Activated CD8-positive, alpha-beta T cell treated with anti-CD3 and anti-CD28 coated beads for 36 hours (primary cell): ENCODE measurements at regions not wholly inside any gene's neighbourhood (a gene's known extent, or its start where the extent isn't known, plus 50 kb on each side); places are given as distances from the start of the nearest gene placed in this dataset.

Experiments used
- ATAC-seq: fragments of 200-7000 bp; cut with Tn5 transposase; one replicate; pipeline ENCODE4 v1.10.0; 2021; ENCODE audit warnings: mild to moderate bottlenecking, moderate library complexity
- CTCF ChIA-PET: fragments of 350-600 bp; sonication (Branson Sonifier 250); formaldehyde crosslinking; loops from one replicate; lab custom pipeline; 2021; ENCODE audit warnings: antibody characterized with exemption; lab: Charles Lee
- POLR2A ChIA-PET: fragments of 350-600 bp; sonication (Branson Sonifier 250); formaldehyde crosslinking; loops from one replicate; lab custom pipeline; 2021; ENCODE audit warnings: antibody characterized with exemption; lab: Charles Lee
- DNase-seq: peaks from one replicate; pipeline ENCODE4 v3.0.0-alpha.2; 2020
- H3K27ac Mint-ChIP-seq: one replicate; pipeline ENCODE4 v1.8.0; 2021; ENCODE audit warnings: mild to moderate bottlenecking, mixed read lengths
- H3K27me3 Mint-ChIP-seq: one replicate; pipeline ENCODE4 v1.8.0; 2021; ENCODE audit warnings: mixed read lengths
- H3K36me3 Mint-ChIP-seq: one replicate; pipeline ENCODE4 v1.8.0; 2021; ENCODE audit warnings: low read depth, mixed read lengths
- H3K4me1 Mint-ChIP-seq: one replicate; pipeline ENCODE4 v1.8.0; 2021; ENCODE audit warnings: low read depth, mixed read lengths
- H3K4me3 Mint-ChIP-seq: one replicate; pipeline ENCODE4 v1.8.0; 2021; ENCODE audit warnings: mild to moderate bottlenecking, moderate library complexity, mixed read lengths
- H3K9me3 Mint-ChIP-seq: one replicate; pipeline ENCODE4 v1.8.0; 2021; ENCODE audit warnings: mixed read lengths
- intact Hi-C: fragments of 100-400 bp; cut with micrococcal nuclease; formaldehyde crosslinking; loops from one replicate; pipeline ENCODE4 v1.10.0; 2022
- TF ChIP-seq, protein P1 (sequence below): fragments of 200-600 bp; IDR thresholded peaks from one replicate; pipeline ENCODE4 v1.8.0; 2022; ENCODE audit warnings: antibody characterized with exemption, mild to moderate bottlenecking

- ChIA-PET CTCF (no interaction called here), POLR2A (no interaction called here)
- H3K27ac Mint-ChIP-seq = no peak overlapping the region
- DNase-seq = no peak
- H3K4me3 Mint-ChIP-seq = no peak overlapping the region
- no peaks in the 10 kb centered on the region for H3K36me3 Mint-ChIP-seq
- peaks cover 11% of the 10 kb centered on the region for H3K9me3 Mint-ChIP-seq
- no peaks in the 10 kb centered on the region for H3K4me1 Mint-ChIP-seq
- H3K27me3 Mint-ChIP-seq = no peaks in the 10 kb centered on the region
- no peak for ATAC-seq
- TF ChIP-seq, protein P1, sequence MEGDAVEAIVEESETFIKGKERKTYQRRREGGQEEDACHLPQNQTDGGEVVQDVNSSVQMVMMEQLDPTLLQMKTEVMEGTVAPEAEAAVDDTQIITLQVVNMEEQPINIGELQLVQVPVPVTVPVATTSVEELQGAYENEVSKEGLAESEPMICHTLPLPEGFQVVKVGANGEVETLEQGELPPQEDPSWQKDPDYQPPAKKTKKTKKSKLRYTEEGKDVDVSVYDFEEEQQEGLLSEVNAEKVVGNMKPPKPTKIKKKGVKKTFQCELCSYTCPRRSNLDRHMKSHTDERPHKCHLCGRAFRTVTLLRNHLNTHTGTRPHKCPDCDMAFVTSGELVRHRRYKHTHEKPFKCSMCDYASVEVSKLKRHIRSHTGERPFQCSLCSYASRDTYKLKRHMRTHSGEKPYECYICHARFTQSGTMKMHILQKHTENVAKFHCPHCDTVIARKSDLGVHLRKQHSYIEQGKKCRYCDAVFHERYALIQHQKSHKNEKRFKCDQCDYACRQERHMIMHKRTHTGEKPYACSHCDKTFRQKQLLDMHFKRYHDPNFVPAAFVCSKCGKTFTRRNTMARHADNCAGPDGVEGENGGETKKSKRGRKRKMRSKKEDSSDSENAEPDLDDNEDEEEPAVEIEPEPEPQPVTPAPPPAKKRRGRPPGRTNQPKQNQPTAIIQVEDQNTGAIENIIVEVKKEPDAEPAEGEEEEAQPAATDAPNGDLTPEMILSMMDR = no peak
- intact Hi-C loops = no loop called here
These were observed 329.5 kb upstream of the KHDRBS2 start for GRCh38 chr6:62615366-62616015.

GRCh38 chr6:62614442-62614841 is 328.4 kb upstream of the KHDRBS2 start:
- no peaks in the 10 kb centered on the region for H3K4me1 Mint-ChIP-seq
- intact Hi-C loops = no loop called here
- ChIA-PET POLR2A (no interaction called here), CTCF (no interaction called here)
- H3K36me3 Mint-ChIP-seq = no peaks in the 10 kb centered on the region
- TF ChIP-seq, protein P1 = no peak
- H3K9me3 Mint-ChIP-seq = peaks cover 16% of the 10 kb centered on the region
- DNase-seq = no peak
- H3K27ac Mint-ChIP-seq = no peak overlapping the region
- ATAC-seq = no peak
- H3K27me3 Mint-ChIP-seq = no peaks in the 10 kb centered on the region
- H3K4me3 Mint-ChIP-seq = no peak overlapping the region

- Mint-ChIP-seq H3K36me3 (no peaks in the 10 kb centered on the region), H3K4me3 (no peak overlapping the region), H3K4me1 (no peaks in the 10 kb centered on the region), H3K27ac (no peak overlapping the region), H3K9me3 (peaks cover 16% of the 10 kb centered on the region), H3K27me3 (no peaks in the 10 kb centered on the region)
- ChIA-PET POLR2A (no interaction called here), CTCF (no interaction called here)
- intact Hi-C loops = no loop called here
- ATAC-seq = no peak
- TF ChIP-seq, protein P1 = no peak
- no peak for DNase-seq
These were observed 327.9 kb upstream of the KHDRBS2 start for GRCh38 chr6:62613928-62614327.

GRCh38 chr6:62612471-62612870 is 326.4 kb upstream of the KHDRBS2 start:
- intact Hi-C loops = no loop called here
- TF ChIP-seq, protein P1 = no peak
- H3K27ac Mint-ChIP-seq = no peak overlapping the region
- no peaks in the 10 kb centered on the region for H3K36me3 Mint-ChIP-seq
- POLR2A ChIA-PET = no interaction called here
- H3K4me3 Mint-ChIP-seq = no peak overlapping the region
- ATAC-seq = no peak
- no peak for DNase-seq
- peaks cover 16% of the 10 kb centered on the region for H3K9me3 Mint-ChIP-seq
- no peaks in the 10 kb centered on the region for H3K27me3 Mint-ChIP-seq
- no peaks in the 10 kb centered on the region for H3K4me1 Mint-ChIP-seq
- CTCF ChIA-PET = no interaction called here

DNA sequence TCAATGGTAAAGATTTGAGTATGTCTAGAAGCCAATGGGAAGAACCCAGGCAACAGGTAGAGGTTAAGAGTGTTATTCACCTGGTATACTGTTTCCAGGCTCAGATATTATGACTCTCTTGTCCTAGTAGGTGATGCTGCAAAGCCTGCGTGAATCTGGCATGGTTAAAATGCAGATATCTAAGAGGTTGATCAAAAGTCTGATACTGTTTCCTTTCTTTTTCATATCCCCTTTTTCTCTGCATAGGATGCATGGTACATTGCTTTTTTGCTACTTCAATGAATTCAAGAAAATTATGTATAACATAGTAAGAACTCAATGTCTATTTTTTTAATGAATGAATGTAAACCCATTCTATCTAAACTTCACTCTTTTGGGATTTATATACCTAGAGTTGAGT is 284.3 kb upstream of the KHDRBS2 start:
- Mint-ChIP-seq H3K36me3 (no peaks in the 10 kb centered on the region), H3K27me3 (no peaks in the 10 kb centered on the region), H3K9me3 (peaks cover 6% of the 10 kb centered on the region), H3K4me3 (no peak overlapping the region), H3K4me1 (no peaks in the 10 kb centered on the region), H3K27ac (no peak overlapping the region)
- TF ChIP-seq, protein P1 = no peak
- CTCF ChIA-PET = no interaction called here
- no peak for ATAC-seq
- no peak for DNase-seq
- intact Hi-C loops = no loop called here
- POLR2A ChIA-PET = no interaction called here
